ENCODE measurements at regions not wholly inside any gene's neighbourhood (a gene's known extent, or its start where the extent isn't known, plus 50 kb on each side); places are given as distances from the start of the nearest gene placed in this dataset.

- Histone ChIP-seq H3K4me3 (no peak overlapping the region), H3K36me3 (no peaks in the 10 kb centered on the region), H3K9me3 (no peaks in the 10 kb centered on the region), H3K27me3 (no peaks in the 10 kb centered on the region), H3K27ac (no peak overlapping the region), H3K4me1 (no peaks in the 10 kb centered on the region)
- TF ChIP-seq CTCF (IDR thresholded peaks at IDR 0.05) (no peak), POLR2A (IDR thresholded peaks at IDR 0.05) (no peak)
- DNase-seq: no peak
These were observed 117.8 kb downstream of the C11orf91 start for GRCh38 chr11:33582636-33583325.

DNA sequence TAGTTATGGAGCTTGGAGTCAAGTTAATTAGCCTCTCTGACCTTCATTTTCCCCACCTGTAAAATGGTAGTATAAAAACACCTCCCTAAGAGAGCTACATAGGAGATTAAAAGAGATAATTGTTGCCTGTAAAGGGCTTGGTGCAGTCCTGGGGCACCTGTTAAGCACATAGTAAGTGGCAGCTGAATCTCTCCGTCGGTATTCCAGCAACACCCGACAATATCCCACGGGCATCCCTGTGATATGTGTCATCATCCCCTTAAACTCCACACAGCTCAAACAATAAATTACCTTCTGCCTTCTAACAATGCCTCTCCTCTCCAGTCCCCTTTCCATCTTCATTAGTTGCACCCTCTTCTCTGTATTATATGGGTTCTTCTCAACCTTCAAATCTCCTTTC, 121.5 kb downstream of the C11orf91 start:
- no peak for DNase-seq
- Histone ChIP-seq H3K27me3 (no peaks in the 10 kb centered on the region), H3K36me3 (no peaks in the 10 kb centered on the region), H3K9me3 (no peaks in the 10 kb centered on the region), H3K4me3 (no peak overlapping the region), H3K4me1 (no peaks in the 10 kb centered on the region), H3K27ac (no peak overlapping the region)
- TF ChIP-seq POLR2A (IDR thresholded peaks at IDR 0.05): no peak

DNA sequence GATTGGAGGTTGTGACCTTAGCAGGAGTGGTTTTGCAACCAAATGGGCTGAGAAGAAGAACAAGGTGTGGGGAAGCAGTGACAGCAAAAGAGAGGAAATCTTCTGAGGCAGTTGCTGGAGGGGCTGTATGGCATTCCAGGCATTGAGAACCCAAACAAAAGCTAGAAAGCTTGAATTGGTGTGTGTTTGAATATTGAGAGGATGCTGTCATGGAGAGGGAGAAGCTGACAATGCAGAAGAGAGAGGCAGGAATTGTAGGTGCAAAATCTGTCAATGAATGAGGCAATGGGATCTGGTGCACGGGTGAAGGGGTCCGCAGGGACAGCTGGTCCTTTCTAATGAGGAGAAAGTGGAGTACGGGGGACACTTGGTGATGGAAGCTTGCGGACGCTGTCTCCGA, 123.4 kb downstream of the C11orf91 start:
- H3K9me3 ChIP-seq: no peaks in the 10 kb centered on the region
- no peak overlapping the region for H3K27ac ChIP-seq
- H3K27me3 ChIP-seq: no peaks in the 10 kb centered on the region
- no peak for DNase-seq
- TF ChIP-seq CTCF (IDR thresholded peaks at IDR 0.05): no peak
- TF ChIP-seq POLR2A (IDR thresholded peaks at IDR 0.05): no peak
- no peak overlapping the region for H3K4me3 ChIP-seq
- H3K36me3 ChIP-seq: no peaks in the 10 kb centered on the region
- H3K4me1 ChIP-seq: no peaks in the 10 kb centered on the region

DNA sequence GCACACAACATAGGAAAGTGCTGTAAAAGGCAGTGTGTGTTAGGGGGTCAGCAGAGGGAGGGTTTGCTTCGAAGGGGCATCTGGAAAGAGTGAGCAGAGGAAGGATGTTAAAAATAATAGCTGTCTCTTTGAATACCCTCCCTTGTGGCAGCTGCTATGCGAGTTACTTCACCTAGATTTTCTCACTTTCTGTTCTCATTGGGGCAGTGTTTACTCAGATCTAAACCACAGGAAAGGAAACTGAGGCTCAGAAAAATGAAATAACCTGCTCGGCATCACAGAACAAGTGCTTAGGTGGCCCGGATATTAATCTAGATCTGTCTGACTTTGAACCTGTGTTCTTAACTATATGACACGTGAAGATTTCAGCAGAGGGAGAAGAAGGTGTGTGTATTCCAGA, 125.3 kb downstream of the C11orf91 start:
- no peak overlapping the region for H3K27ac ChIP-seq
- no peaks in the 10 kb centered on the region for H3K36me3 ChIP-seq
- no peaks in the 10 kb centered on the region for H3K4me1 ChIP-seq
- TF ChIP-seq CTCF (IDR thresholded peaks at IDR 0.05) (no peak), POLR2A (IDR thresholded peaks at IDR 0.05) (no peak)
- H3K27me3 ChIP-seq: no peaks in the 10 kb centered on the region
- DNase-seq: no peak
- no peak overlapping the region for H3K4me3 ChIP-seq
- no peaks in the 10 kb centered on the region for H3K9me3 ChIP-seq

DNA sequence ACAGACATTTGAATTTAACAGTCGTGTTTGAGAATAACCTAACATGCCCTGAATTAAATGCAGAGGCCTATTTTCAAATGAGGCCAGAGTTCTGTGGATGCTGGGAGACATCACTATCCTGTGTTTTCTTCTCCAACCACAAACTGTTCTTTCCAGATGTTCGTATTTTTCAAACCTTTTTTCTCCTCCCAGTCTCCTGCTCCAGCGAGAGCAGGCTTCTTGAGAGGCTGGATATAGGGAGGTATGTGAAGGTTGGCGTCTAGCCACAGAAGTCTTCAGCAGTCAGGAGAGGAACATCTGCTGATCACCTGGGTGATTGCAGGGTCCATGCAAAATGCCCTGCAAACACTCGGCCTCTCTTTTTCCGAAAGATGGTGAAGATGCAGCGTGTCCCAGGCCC, 126.3 kb downstream of the C11orf91 start:
- Histone ChIP-seq H3K27me3 (no peaks in the 10 kb centered on the region), H3K36me3 (no peaks in the 10 kb centered on the region), H3K27ac (no peak overlapping the region), H3K4me1 (no peaks in the 10 kb centered on the region), H3K9me3 (no peaks in the 10 kb centered on the region), H3K4me3 (no peak overlapping the region)
- no peak for TF ChIP-seq POLR2A (IDR thresholded peaks at IDR 0.05)
- TF ChIP-seq CTCF (IDR thresholded peaks at IDR 0.05): no peak
- DNase-seq: no peak

DNA sequence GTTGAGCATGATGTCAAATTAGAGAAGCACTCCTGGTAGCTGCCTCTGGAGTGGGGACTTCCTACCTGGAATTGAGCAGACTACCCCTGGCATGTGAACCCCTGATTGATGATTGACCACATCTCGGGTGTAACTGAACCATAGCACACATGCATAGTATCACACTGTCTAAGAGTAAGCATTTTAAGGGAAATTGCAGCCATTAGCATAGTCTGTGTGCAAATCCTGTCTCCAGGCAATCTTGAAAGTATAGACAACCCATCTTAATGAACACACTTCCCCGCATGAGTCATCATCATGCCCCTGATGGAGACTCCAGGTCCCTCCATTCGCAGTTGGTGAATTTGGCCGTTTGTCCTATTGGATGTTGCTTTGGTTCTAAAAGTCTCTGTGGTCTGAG, 131.3 kb downstream of the C11orf91 start:
- Histone ChIP-seq H3K36me3 (no peaks in the 10 kb centered on the region), H3K9me3 (no peaks in the 10 kb centered on the region), H3K27ac (no peak overlapping the region), H3K4me3 (no peak overlapping the region), H3K27me3 (no peaks in the 10 kb centered on the region), H3K4me1 (no peaks in the 10 kb centered on the region)
- no peak for DNase-seq
- TF ChIP-seq POLR2A (IDR thresholded peaks at IDR 0.05): no peak
- no peak for TF ChIP-seq CTCF (IDR thresholded peaks at IDR 0.05)
